Hematopoietic multipotent progenitor cell treated with erythropoietin and hydrocortisone succinate and interleukin-3 and kit ligand, for 4 days (in vitro differentiated cells): ENCODE measurements at regions not wholly inside any gene's neighbourhood (a gene's known extent, or its start where the extent isn't known, plus 50 kb on each side); places are given as distances from the start of the nearest gene placed in this dataset.
"Not testable (repeated sequence)": the region's sequence is repeated elsewhere in the genome, so short reads cannot be mapped to it uniquely, and the experiment has no call there.

Experiments
- DNase-seq: peaks from one replicate; pipeline ENCODE4 v3.0.0-alpha.2; 2015

DNA sequence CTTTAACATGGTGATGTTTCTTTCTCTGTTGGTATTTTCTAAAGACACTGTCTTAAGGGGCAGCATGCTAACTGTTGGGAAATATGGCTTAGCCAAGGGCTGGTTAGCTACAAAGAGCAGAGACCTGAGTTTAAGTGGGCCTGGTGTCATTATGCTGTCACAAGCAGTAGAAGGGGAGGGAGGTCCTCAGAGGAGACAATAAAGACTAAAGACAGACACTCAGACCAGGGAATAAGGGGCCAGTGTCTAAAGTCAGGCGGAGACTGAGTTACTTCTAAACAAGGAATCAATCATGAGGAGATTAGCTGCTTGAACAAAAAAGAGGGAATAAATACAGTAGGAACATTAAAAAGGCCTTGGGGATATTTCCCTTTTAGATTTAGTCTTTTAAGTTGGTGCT, 142.7 kb upstream of the DPPA4 start:
- no peak for DNase-seq

GRCh38 chr3:109478614-109479013, 141.3 kb upstream of the DPPA4 start:
- DNase-seq = no peak

- DNase-seq = no peak
These were observed 123.6 kb upstream of the DPPA4 start for GRCh38 chr3:109460961-109461360.

DNA sequence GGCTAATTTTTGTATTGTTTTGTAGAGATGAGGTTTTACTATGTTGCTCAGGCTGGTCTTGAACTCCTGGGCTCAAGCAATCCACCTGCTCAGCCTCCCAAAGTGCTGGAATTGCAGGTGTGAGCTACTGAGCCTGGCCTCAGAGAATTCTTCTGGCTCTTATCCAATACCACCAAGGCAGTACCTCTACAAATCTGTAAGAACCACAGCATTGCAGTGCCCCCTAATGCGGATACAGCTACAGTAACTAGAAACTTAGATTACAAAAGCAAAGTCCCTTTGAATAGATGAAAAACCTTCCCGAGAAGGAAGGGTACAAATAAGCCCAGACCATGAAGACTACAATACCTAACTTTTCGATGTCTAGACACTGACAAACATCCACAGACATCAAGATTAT, 107.9 kb upstream of the DPPA4 start:
- DNase-seq = no peak

GRCh38 chr3:109442531-109442930, 105.2 kb upstream of the DPPA4 start:
- DNase-seq = no peak

- no peak for DNase-seq
These were observed 103.0 kb upstream of the DPPA4 start for GRCh38 chr3:109440353-109440752.

GRCh38 chr3:109432833-109433232, 95.5 kb upstream of the DPPA4 start:
- no peak for DNase-seq

GRCh38 chr3:109430911-109431563, 93.7 kb upstream of the DPPA4 start:
- no peak for DNase-seq

GRCh38 chr3:109413049-109413448, 75.7 kb upstream of the DPPA4 start:
- DNase-seq = peak; percentile 5

DNA sequence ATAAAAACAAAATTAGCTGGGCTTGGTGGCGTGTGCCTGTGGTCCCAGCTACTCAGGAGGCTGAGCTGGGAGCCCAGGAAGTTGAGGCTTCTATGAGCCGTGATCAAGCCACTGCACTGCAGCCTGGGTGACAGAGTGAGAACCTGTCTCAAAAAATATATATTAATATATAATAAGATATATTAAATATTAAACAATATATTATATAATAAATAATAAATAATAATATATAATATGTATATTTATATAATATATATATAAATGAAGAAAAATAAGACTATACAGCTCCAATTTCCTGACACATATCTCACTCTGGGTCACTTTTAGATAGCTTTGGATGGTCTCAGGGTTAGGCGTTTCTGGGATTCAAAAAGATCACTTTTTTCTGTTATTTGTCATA, 74.2 kb upstream of the DPPA4 start:
- DNase-seq = no peak

GRCh38 chr3:109396806-109397205, 59.5 kb upstream of the DPPA4 start:
- no peak for DNase-seq

DNA sequence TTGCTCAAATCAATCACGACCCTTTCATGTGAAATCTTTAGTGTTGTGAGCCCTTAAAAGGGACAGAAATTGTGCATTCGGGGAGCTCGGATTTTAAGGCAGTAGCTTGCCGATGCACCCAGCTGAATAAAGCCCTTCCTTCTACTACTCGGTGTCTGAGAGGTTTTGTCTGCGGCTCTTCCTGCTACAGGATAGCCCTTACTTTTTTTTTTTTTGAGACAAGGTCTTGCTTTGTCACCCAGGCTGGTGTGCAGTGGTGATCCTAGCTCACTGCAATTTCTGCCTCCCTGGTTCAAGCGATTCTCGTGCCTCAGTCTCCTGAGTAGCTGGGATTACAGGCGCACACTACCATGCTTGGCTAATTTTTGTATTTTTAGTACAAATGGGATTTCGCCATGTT, 56.4 kb upstream of the DPPA4 start:
- DNase-seq = not testable (repeated sequence)

GRCh38 chr3:109392293-109392692, 54.9 kb upstream of the DPPA4 start:
- DNase-seq = no peak

GRCh38 chr3:109387621-109388020, 50.3 kb upstream of the DPPA4 start:
- no peak for DNase-seq

GRCh38 chr3:109387201-109387600, 49.9 kb upstream of the DPPA4 start:
- no peak for DNase-seq
